Left lung (tissue), 4 donors: ENCODE measurements at regions not wholly inside any gene's neighbourhood (a gene's known extent, or its start where the extent isn't known, plus 50 kb on each side); places are given as distances from the start of the nearest gene placed in this dataset.

Experiments used
- ATAC-seq: fragments of 200-7000 bp; cut with Tn5 transposase; one replicate; pipeline ENCODE4 v1.9.1; 2020; ENCODE audit warnings: moderate library complexity
- DNase-seq, 4 donors: peaks; one replicate each; pipeline ENCODE4 v3.0.0-alpha.2; 2013 to 2020
- H3K27ac ChIP-seq, 2 donors: fragments of 200-600 bp; sonication (generic) in 1 of 2; one replicate each; pipeline versions ENCODE4 v1.5.0 to v1.8.0; 2020 to 2021
- H3K27me3 ChIP-seq, 2 donors: fragments of 200-600 bp; sonication (generic) in 1 of 2; one replicate each; pipeline versions ENCODE4 v1.5.0 to v1.8.0; 2020 to 2021
- H3K36me3 ChIP-seq, 2 donors: fragments of 200-600 bp; sonication (generic) in 1 of 2; one replicate each; pipeline versions ENCODE4 v1.5.0 to v1.8.0; 2020 to 2021
- H3K4me1 ChIP-seq, 2 donors: fragments of 200-600 bp; one replicate each; pipeline ENCODE4 v1.8.0; 2021
- H3K4me3 ChIP-seq, 2 donors: fragments of 200-600 bp; sonication (generic) in 1 of 2; one replicate each; pipeline versions ENCODE4 v1.5.0 to v1.8.0; 2020 to 2021; ENCODE audit warnings: mild to moderate bottlenecking in 1 of 2
- H3K9me3 ChIP-seq, 2 donors: fragments of 200-600 bp; sonication (generic) in 1 of 2; one replicate each; pipeline versions ENCODE4 v1.5.0 to v1.8.0; 2020 to 2021
- intact Hi-C, 2 donors: fragments of 100-400 bp; cut with DNase I; formaldehyde crosslinking; loops; one replicate each; pipeline versions ENCODE4 v1.11.2 to v1.14.2; 2022
- TF ChIP-seq, protein P1 (sequence below), 2 donors: fragments of 200-600 bp; sonication (generic) in 1 of 2; IDR thresholded peaks; one replicate each; pipeline versions ENCODE4 v1.5.0 to v1.8.0; 2021; ENCODE audit warnings: antibody characterized with exemption in 2 of 2
- donor health status: DM: no; HTN: yes; CAD: no.
- donor health status: DM: no; HTN: no; CAD: no.

DNA sequence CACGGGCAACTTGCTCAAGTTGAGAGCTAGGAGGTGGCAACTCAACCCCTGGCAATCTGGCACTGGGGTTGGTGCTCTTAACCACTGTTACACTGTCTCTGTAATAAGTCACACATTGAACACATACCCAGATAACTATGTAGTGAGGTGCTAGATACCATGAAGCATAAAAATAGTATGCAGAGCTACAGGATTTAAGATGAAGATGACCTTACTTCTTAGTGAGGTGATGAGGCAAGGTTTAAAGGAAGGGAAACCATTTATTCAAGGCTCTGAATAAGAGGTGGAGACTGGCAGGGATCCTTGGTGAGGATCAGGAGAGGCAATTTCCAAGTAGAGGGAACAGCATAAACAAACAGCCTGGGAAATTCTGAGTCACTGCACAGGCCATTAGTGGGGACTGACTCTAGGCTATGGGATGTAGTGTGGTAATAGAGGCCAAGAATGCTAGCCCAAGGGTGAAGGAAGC lies 67.6 kb upstream of the NR3C1 start:
- H3K27ac ChIP-seq, result no peak overlapping the region
- peak; percentile 30 for ATAC-seq
- no peak for DNase-seq
- intact Hi-C loops, result no loop called here
- no peak overlapping the region for H3K4me3 ChIP-seq
- no peaks in the 10 kb centered on the region for H3K4me1 ChIP-seq
- TF ChIP-seq, protein P1, sequence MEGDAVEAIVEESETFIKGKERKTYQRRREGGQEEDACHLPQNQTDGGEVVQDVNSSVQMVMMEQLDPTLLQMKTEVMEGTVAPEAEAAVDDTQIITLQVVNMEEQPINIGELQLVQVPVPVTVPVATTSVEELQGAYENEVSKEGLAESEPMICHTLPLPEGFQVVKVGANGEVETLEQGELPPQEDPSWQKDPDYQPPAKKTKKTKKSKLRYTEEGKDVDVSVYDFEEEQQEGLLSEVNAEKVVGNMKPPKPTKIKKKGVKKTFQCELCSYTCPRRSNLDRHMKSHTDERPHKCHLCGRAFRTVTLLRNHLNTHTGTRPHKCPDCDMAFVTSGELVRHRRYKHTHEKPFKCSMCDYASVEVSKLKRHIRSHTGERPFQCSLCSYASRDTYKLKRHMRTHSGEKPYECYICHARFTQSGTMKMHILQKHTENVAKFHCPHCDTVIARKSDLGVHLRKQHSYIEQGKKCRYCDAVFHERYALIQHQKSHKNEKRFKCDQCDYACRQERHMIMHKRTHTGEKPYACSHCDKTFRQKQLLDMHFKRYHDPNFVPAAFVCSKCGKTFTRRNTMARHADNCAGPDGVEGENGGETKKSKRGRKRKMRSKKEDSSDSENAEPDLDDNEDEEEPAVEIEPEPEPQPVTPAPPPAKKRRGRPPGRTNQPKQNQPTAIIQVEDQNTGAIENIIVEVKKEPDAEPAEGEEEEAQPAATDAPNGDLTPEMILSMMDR (IDR thresholded peaks at IDR 0.05), result no peak
- no peaks in the 10 kb centered on the region for H3K27me3 ChIP-seq
- H3K36me3 ChIP-seq, result no peaks in the 10 kb centered on the region
- no peaks in the 10 kb centered on the region for H3K9me3 ChIP-seq

DNA sequence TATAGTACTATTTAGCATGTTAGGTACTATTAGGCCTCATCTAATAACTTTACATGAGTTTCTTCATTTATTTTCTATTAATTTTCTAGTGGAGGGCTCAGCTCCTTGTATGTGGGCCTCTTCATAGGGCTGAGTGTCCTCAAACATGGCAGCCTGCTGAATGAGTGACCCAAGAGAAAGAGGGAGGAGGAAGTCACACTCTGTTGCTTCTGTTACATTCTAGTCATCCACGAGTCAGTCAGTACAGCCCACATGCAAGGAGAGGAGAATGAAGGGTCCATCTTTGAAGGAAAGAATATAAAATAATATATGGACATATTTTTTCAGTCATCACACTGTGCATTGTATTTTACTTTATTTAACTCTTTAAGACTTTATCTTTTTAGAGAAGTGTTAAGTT lies 66.6 kb upstream of the NR3C1 start:
- ATAC-seq (no peak), DNase-seq (no peak)
- no peaks in the 10 kb centered on the region for H3K9me3 ChIP-seq
- H3K27me3 ChIP-seq, result no peaks in the 10 kb centered on the region
- intact Hi-C loops, result no loop called here
- H3K4me1 ChIP-seq, result no peaks in the 10 kb centered on the region
- TF ChIP-seq, protein P1 (IDR thresholded peaks at IDR 0.05), result no peak
- H3K27ac ChIP-seq, result no peak overlapping the region
- H3K4me3 ChIP-seq, result no peak overlapping the region
- H3K36me3 ChIP-seq, result no peaks in the 10 kb centered on the region

DNA sequence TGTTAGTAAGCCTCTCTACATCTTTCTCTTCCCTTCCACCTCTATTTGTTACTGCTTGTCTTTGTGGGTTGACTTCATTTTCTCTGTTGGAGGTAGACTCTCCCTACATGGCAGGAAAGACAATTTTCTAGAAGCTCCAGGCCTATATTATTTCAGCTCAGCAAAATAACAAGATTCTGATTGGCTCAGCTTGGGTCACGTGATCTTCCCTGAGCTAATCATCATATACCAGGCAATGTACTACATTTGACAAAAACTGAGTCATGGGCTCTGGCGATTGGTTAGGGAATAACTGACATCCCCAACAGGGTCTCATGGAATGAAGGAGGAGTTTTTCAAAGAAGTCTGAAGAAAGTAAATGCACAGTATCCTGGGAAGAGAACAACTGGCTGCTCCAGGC lies 65.6 kb upstream of the NR3C1 start:
- H3K27me3 ChIP-seq, result no peaks in the 10 kb centered on the region
- no peaks in the 10 kb centered on the region for H3K9me3 ChIP-seq
- no peak overlapping the region for H3K27ac ChIP-seq
- H3K36me3 ChIP-seq, result no peaks in the 10 kb centered on the region
- ATAC-seq (no peak), DNase-seq (no peak)
- intact Hi-C loops, result no loop called here
- TF ChIP-seq, protein P1 (IDR thresholded peaks at IDR 0.05), result no peak
- no peaks in the 10 kb centered on the region for H3K4me1 ChIP-seq
- H3K4me3 ChIP-seq, result no peak overlapping the region

DNA sequence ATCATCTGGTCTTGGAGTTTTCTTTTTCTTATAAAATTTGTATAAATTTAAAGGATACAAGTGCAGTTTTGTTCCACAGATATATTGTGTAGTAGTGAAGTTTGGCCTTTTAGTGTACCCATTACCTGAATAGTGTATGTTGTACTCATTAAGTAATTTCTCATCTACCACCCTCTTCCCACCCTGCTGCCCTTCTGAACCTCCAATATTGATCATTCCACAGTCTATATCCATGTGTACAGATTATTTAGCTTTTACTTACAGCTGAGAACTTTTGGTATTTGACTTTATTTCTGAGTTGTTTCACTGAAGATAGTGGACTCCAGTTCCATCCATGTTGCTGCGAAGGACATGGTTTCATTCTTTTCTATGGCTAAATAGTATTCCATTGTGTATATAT lies 63.1 kb upstream of the NR3C1 start:
- no peak overlapping the region for H3K27ac ChIP-seq
- TF ChIP-seq, protein P1 (IDR thresholded peaks at IDR 0.05), result no peak
- intact Hi-C loops, result no loop called here
- H3K4me3 ChIP-seq, result no peak overlapping the region
- no peaks in the 10 kb centered on the region for H3K27me3 ChIP-seq
- no peak for DNase-seq
- ATAC-seq, result no peak
- no peaks in the 10 kb centered on the region for H3K36me3 ChIP-seq
- no peaks in the 10 kb centered on the region for H3K4me1 ChIP-seq
- H3K9me3 ChIP-seq, result no peaks in the 10 kb centered on the region

DNA sequence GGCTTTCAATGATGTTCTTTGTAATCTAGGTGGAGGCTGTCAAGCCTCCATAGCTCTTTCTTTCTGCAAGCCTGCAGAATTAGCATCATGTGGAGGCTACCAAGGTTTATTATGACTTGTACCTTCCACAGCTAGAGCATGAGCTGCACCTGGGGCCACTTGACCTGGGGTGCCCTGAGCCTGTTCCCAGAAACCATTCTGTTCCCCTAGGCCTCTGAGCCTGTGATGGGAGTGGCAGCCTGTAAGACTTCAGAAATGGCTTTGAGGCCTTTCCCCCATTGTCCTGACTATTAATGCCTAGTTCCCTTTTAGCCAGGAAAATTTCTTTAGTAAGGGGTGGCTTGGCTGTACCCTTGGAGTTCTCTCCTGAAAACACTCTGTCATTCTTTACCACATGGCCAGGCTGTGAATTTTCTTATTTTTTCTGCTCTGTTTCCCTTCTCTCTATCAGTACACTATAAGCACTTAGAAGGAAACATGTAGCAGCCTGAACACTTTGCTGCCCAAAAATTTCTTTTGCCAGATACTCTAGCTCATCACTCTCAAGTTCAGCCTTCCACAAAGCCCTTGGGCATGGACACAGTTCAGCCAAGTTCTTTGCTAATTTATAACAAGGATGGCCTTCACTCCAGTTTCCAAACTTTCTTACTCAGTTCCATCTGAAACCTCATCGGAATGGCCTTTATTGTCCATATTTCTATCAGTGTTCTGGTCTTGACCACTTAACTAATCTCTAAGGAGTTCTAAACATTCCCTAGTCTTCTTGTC lies 61.4 kb upstream of the NR3C1 start:
- Histone ChIP-seq H3K9me3 (no peaks in the 10 kb centered on the region), H3K27ac (no peak overlapping the region), H3K4me1 (no peaks in the 10 kb centered on the region), H3K27me3 (no peaks in the 10 kb centered on the region), H3K36me3 (no peaks in the 10 kb centered on the region), H3K4me3 (no peak overlapping the region)
- ATAC-seq, result no peak
- intact Hi-C loops, result no loop called here
- DNase-seq, result no peak
- TF ChIP-seq, protein P1 (IDR thresholded peaks at IDR 0.05), result no peak
